VCaP (cell line): ENCODE measurements at regions not wholly inside any gene's neighbourhood (a gene's known extent, or its start where the extent isn't known, plus 50 kb on each side); places are given as distances from the start of the nearest gene placed in this dataset.

Source experiments
- H3K27ac ChIP-seq: fragments of 450-650 bp; 2 replicates; pipeline ENCODE4 v1.5.1; 2017
- CTCF ChIP-seq: fragments of 450-650 bp; conservative IDR thresholded peaks from 2 replicates; pipeline ENCODE4 v1.5.1; 2017; ENCODE audit warnings: mild to moderate bottlenecking, moderate library complexity

GRCh38 chr7:19852192-19852591, 78.8 kb upstream of the TMEM196 start:
- no peak for TF ChIP-seq CTCF
- H3K27ac ChIP-seq, result no peak overlapping the region

GRCh38 chr7:19851504-19851903, 78.1 kb upstream of the TMEM196 start:
- no peak for TF ChIP-seq CTCF
- no peak overlapping the region for H3K27ac ChIP-seq

GRCh38 chr7:19834566-19834965, 61.1 kb upstream of the TMEM196 start:
- H3K27ac ChIP-seq, result no peak overlapping the region
- TF ChIP-seq CTCF, result no peak

- no peak overlapping the region for H3K27ac ChIP-seq
- TF ChIP-seq CTCF, result no peak
These were observed 57.2 kb upstream of the TMEM196 start for GRCh38 chr7:19830604-19831003.
